Astrocyte (in vitro differentiated cells and primary cell): ENCODE measurements at regions not wholly inside any gene's neighbourhood (a gene's known extent, or its start where the extent isn't known, plus 50 kb on each side); places are given as distances from the start of the nearest gene placed in this dataset.

ENCODE experiments used
- CTCF ChIP-seq: IDR thresholded peaks from 2 replicates; pipeline ENCODE4 v1.5.1; 2011; ENCODE audit warnings: low read depth, mild to moderate bottlenecking, inconsistent platforms, low read length, moderate library complexity; ENCODE audit not compliant: insufficient read depth
- EZH2 ChIP-seq: IDR thresholded peaks from 2 replicates; pipeline ENCODE4 v1.6.1; 2012; ENCODE audit warnings: mild to moderate bottlenecking, low read length, inconsistent platforms; ENCODE audit not compliant: insufficient read depth

GRCh38 chr20:19122395-19122794, 90.0 kb upstream of the SLC24A3 start:
- no peak for TF ChIP-seq EZH2
- TF ChIP-seq CTCF, result no peak
